ENCODE measurements at regions not wholly inside any gene's neighbourhood (a gene's known extent, or its start where the extent isn't known, plus 50 kb on each side); places are given as distances from the start of the nearest gene placed in this dataset.

GRCh38 chr1:191695865-191696264 is 462.4 kb upstream of the RGS18 start:
- Histone ChIP-seq H3K27me3 (ENCODE audit: control insufficient read depth, extremely low read depth, insufficient read depth, low read length) (no peaks in the 10 kb centered on the region), H3K4me3 (ENCODE audit: control insufficient read depth in 2 of 3, extremely low read depth in 1 of 3, insufficient read depth in 2 of 3, low read depth in 1 of 3, low read length in 3 of 3) (no peak overlapping the region)
- DNase-seq (ENCODE audit: low read depth, low spot score): no peak

GRCh38 chr1:191696354-191696753 is 461.9 kb upstream of the RGS18 start:
- Histone ChIP-seq H3K9me3 (ENCODE audit: control insufficient read depth, low read depth, low read length) (no peaks in the 10 kb centered on the region), H3K9ac (ENCODE audit: control insufficient read depth, extremely low read depth, insufficient read depth, low read length) (no peak overlapping the region), H3K27me3 (ENCODE audit: control insufficient read depth, extremely low read depth, insufficient read depth, low read length) (no peaks in the 10 kb centered on the region), H4K20me1 (ENCODE audit: control insufficient read depth, extremely low read depth, insufficient read depth, low read length) (no peaks in the 10 kb centered on the region), H3K27ac (ENCODE audit: control insufficient read depth, insufficient read depth, low read length) (no peak overlapping the region), H3K4me3 (ENCODE audit: control insufficient read depth in 2 of 3, extremely low read depth in 1 of 3, insufficient read depth in 2 of 3, low read depth in 1 of 3, low read length in 3 of 3) (no peak overlapping the region), H3K9me1 (ENCODE audit: control insufficient read depth, extremely low read depth, insufficient read depth, low read length) (no peaks in the 10 kb centered on the region), H3K79me2 (ENCODE audit: control insufficient read depth, insufficient read depth, low read length) (no peaks in the 10 kb centered on the region), H3K36me3 (ENCODE audit: control insufficient read depth in 2 of 2, extremely low read depth in 1 of 2, insufficient read depth in 2 of 2, low read length in 2 of 2) (no peaks in the 10 kb centered on the region), H2AFZ (ENCODE audit: control insufficient read depth, low read length) (no peak overlapping the region), H3K4me1 (ENCODE audit: control insufficient read depth, extremely low read depth, insufficient read depth, low read length) (no peaks in the 10 kb centered on the region), H3K4me2 (ENCODE audit: control insufficient read depth, extremely low read depth, insufficient read depth, low read depth, low read length) (no peak overlapping the region)
- FAIRE-seq (no peak), DNase-seq (ENCODE audit: low read depth, low spot score) (no peak)
- no peak for TF ChIP-seq EZH2 (IDR thresholded peaks at IDR 0.05; ENCODE audit: low read length)
- TF ChIP-seq CTCF (optimal IDR thresholded peaks at IDR 0.05 in 1 of 3, IDR thresholded peaks at IDR 0.05 in 1 of 3, conservative IDR thresholded peaks at IDR 0.05 in 1 of 3; ENCODE audit: extremely low read depth in 1 of 3, insufficient read depth in 2 of 3, low read length in 3 of 3): no peak
- dilution Hi-C loops (cut with MboI; ENCODE audit: extremely low pct_ligation_motif_present, low sequenced_read_pairs): no loop called here

More at GRCh38 chr1:191695865-191696264, 462.4 kb upstream of the RGS18 start:
- dilution Hi-C loops (cut with MboI; ENCODE audit: extremely low pct_ligation_motif_present, low sequenced_read_pairs): no loop called here
- no peak overlapping the region for H3K27ac ChIP-seq (ENCODE audit: control insufficient read depth, insufficient read depth, low read length)
- H3K9me1 ChIP-seq (ENCODE audit: control insufficient read depth, extremely low read depth, insufficient read depth, low read length): no peaks in the 10 kb centered on the region
- H3K4me2 ChIP-seq (ENCODE audit: control insufficient read depth, extremely low read depth, insufficient read depth, low read depth, low read length): no peak overlapping the region
- no peaks in the 10 kb centered on the region for H3K36me3 ChIP-seq (ENCODE audit: control insufficient read depth in 2 of 2, extremely low read depth in 1 of 2, insufficient read depth in 2 of 2, low read length in 2 of 2)
- no peak for FAIRE-seq
- TF ChIP-seq EZH2 (IDR thresholded peaks at IDR 0.05; ENCODE audit: low read length) (no peak), CTCF (optimal IDR thresholded peaks at IDR 0.05 in 1 of 3, IDR thresholded peaks at IDR 0.05 in 1 of 3, conservative IDR thresholded peaks at IDR 0.05 in 1 of 3; ENCODE audit: extremely low read depth in 1 of 3, insufficient read depth in 2 of 3, low read length in 3 of 3) (no peak)
- no peaks in the 10 kb centered on the region for H3K9me3 ChIP-seq (ENCODE audit: control insufficient read depth, low read depth, low read length)
- H3K4me1 ChIP-seq (ENCODE audit: control insufficient read depth, extremely low read depth, insufficient read depth, low read length): no peaks in the 10 kb centered on the region
- no peaks in the 10 kb centered on the region for H3K79me2 ChIP-seq (ENCODE audit: control insufficient read depth, insufficient read depth, low read length)
- H4K20me1 ChIP-seq (ENCODE audit: control insufficient read depth, extremely low read depth, insufficient read depth, low read length): no peaks in the 10 kb centered on the region
- H3K9ac ChIP-seq (ENCODE audit: control insufficient read depth, extremely low read depth, insufficient read depth, low read length): no peak overlapping the region
- no peak overlapping the region for H2AFZ ChIP-seq (ENCODE audit: control insufficient read depth, low read length)

All from keratinocyte (primary cell).